ENCODE measurements at regions not wholly inside any gene's neighbourhood (a gene's known extent, or its start where the extent isn't known, plus 50 kb on each side); places are given as distances from the start of the nearest gene placed in this dataset.

- DNase-seq (ENCODE audit: extremely low spot score, insufficient read length, low read depth) (no peak), FAIRE-seq (no peak)
Observed at GRCh38 chr4:100130964-100131363, 59.3 kb downstream of the DDIT4L start.

GRCh38 chr4:100130491-100130890 is 59.8 kb downstream of the DDIT4L start:
- FAIRE-seq: no peak
- no peak for DNase-seq (ENCODE audit: extremely low spot score, insufficient read length, low read depth)

GRCh38 chr4:100129774-100130173 is 60.5 kb downstream of the DDIT4L start:
- DNase-seq (ENCODE audit: extremely low spot score, insufficient read length, low read depth) (no peak), FAIRE-seq (no peak)

GRCh38 chr4:100128338-100128737 is 61.9 kb downstream of the DDIT4L start:
- FAIRE-seq: no peak
- DNase-seq (ENCODE audit: extremely low spot score, insufficient read length, low read depth): no peak

GRCh38 chr4:100124715-100125114 is 65.6 kb downstream of the DDIT4L start:
- no peak for DNase-seq (ENCODE audit: extremely low spot score, insufficient read length, low read depth)
- no peak for FAIRE-seq

GRCh38 chr4:100118181-100118580 is 72.1 kb downstream of the DDIT4L start:
- no peak for DNase-seq (ENCODE audit: extremely low spot score, insufficient read length, low read depth)
- no peak for FAIRE-seq

GRCh38 chr4:100117750-100118149 is 72.5 kb downstream of the DDIT4L start:
- no peak for FAIRE-seq
- no peak for DNase-seq (ENCODE audit: extremely low spot score, insufficient read length, low read depth)

- DNase-seq (ENCODE audit: extremely low spot score, insufficient read length, low read depth) (no peak), FAIRE-seq (no peak)
Observed at GRCh38 chr4:100114909-100115308, 75.4 kb downstream of the DDIT4L start.

GRCh38 chr4:100113732-100114131 is 76.5 kb downstream of the DDIT4L start:
- no peak for DNase-seq (ENCODE audit: extremely low spot score, insufficient read length, low read depth)
- no peak for FAIRE-seq

- FAIRE-seq (no peak), DNase-seq (ENCODE audit: extremely low spot score, insufficient read length, low read depth) (no peak)
Observed at GRCh38 chr4:100113096-100113495, 77.2 kb downstream of the DDIT4L start.

GRCh38 chr4:100109921-100110320 is 80.3 kb downstream of the DDIT4L start:
- DNase-seq (ENCODE audit: extremely low spot score, insufficient read length, low read depth): no peak
- FAIRE-seq: no peak

GRCh38 chr4:100108869-100109268 is 81.4 kb downstream of the DDIT4L start:
- no peak for FAIRE-seq
- no peak for DNase-seq (ENCODE audit: extremely low spot score, insufficient read length, low read depth)

GRCh38 chr4:100106982-100107381 is 83.3 kb downstream of the DDIT4L start:
- peak; percentile 95 for FAIRE-seq

GRCh38 chr4:100103671-100104070 is 86.6 kb downstream of the DDIT4L start:
- no peak for DNase-seq (ENCODE audit: extremely low spot score, insufficient read length, low read depth)
- FAIRE-seq: no peak

More at GRCh38 chr4:100106982-100107381, 83.3 kb downstream of the DDIT4L start:
- no peak for DNase-seq (ENCODE audit: extremely low spot score, insufficient read length, low read depth)

- FAIRE-seq: peak; percentile 79
- no peak for DNase-seq (ENCODE audit: extremely low spot score, insufficient read length, low read depth)
Observed at GRCh38 chr4:100100985-100101384, 89.3 kb downstream of the DDIT4L start.

GRCh38 chr4:100099746-100100145 is 90.5 kb downstream of the DDIT4L start:
- FAIRE-seq (no peak), DNase-seq (ENCODE audit: extremely low spot score, insufficient read length, low read depth) (no peak)

GRCh38 chr4:100098681-100099080 is 91.6 kb downstream of the DDIT4L start:
- DNase-seq (ENCODE audit: extremely low spot score, insufficient read length, low read depth) (no peak), FAIRE-seq (no peak)

- no peak for FAIRE-seq
- no peak for DNase-seq (ENCODE audit: extremely low spot score, insufficient read length, low read depth)
Observed at GRCh38 chr4:100098011-100098545, 92.2 kb downstream of the DDIT4L start.

- FAIRE-seq (peak; percentile 84), DNase-seq (ENCODE audit: extremely low spot score, insufficient read length, low read depth) (peak; percentile 12)
Observed at GRCh38 chr4:100095729-100096595, 94.3 kb downstream of the DDIT4L start.

- peak; percentile 64 for FAIRE-seq
Observed at GRCh38 chr4:100093091-100093866, 97.0 kb downstream of the DDIT4L start.

GRCh38 chr4:100087743-100088142 is 102.5 kb downstream of the DDIT4L start:
- FAIRE-seq (no peak), DNase-seq (ENCODE audit: extremely low spot score, insufficient read length, low read depth) (no peak)

More at GRCh38 chr4:100093091-100093866, 97.0 kb downstream of the DDIT4L start:
- no peak for DNase-seq (ENCODE audit: extremely low spot score, insufficient read length, low read depth)

Measured in GM18507 (cell line).